ENCODE measurements at regions not wholly inside any gene's neighbourhood (a gene's known extent, or its start where the extent isn't known, plus 50 kb on each side); places are given as distances from the start of the nearest gene placed in this dataset.

- FAIRE-seq (no peak), DNase-seq (ENCODE audit: insufficient read length, low spot score) (no peak)
Observed at GRCh38 chr6:142676647-142677192, 268.3 kb downstream of the HIVEP2 start.

GRCh38 chr6:142679907-142680700 is 264.9 kb downstream of the HIVEP2 start:
- FAIRE-seq (no peak), DNase-seq (ENCODE audit: insufficient read length, low spot score) (no peak)

GRCh38 chr6:142681099-142681498 is 263.9 kb downstream of the HIVEP2 start:
- DNase-seq (ENCODE audit: insufficient read length, low spot score) (no peak), FAIRE-seq (no peak)

- FAIRE-seq (no peak), DNase-seq (ENCODE audit: insufficient read length, low spot score) (no peak)
Observed at GRCh38 chr6:142682985-142683384, 262.0 kb downstream of the HIVEP2 start.

GRCh38 chr6:142683714-142684141 is 261.2 kb downstream of the HIVEP2 start:
- DNase-seq (ENCODE audit: insufficient read length, low spot score) (no peak), FAIRE-seq (no peak)

- DNase-seq (ENCODE audit: insufficient read length, low spot score), result no peak
Observed at GRCh38 chr6:142684371-142684770, 260.6 kb downstream of the HIVEP2 start.

GRCh38 chr6:142685852-142686506 is 259.0 kb downstream of the HIVEP2 start:
- no peak for FAIRE-seq
- DNase-seq (ENCODE audit: insufficient read length, low spot score), result no peak

More at GRCh38 chr6:142684371-142684770, 260.6 kb downstream of the HIVEP2 start:
- no peak for FAIRE-seq

- no peak for FAIRE-seq
- no peak for DNase-seq (ENCODE audit: insufficient read length, low spot score)
Observed at GRCh38 chr6:142686507-142686887, 258.5 kb downstream of the HIVEP2 start.

- FAIRE-seq (peak; percentile 89), DNase-seq (ENCODE audit: insufficient read length, low spot score) (peak; percentile 13)
Observed at GRCh38 chr6:142692942-142693341, 252.0 kb downstream of the HIVEP2 start.

- FAIRE-seq (no peak), DNase-seq (ENCODE audit: insufficient read length, low spot score) (no peak)
Observed at GRCh38 chr6:142693441-142693840, 251.5 kb downstream of the HIVEP2 start.

GRCh38 chr6:142694054-142694453 is 250.9 kb downstream of the HIVEP2 start:
- FAIRE-seq, result no peak
- no peak for DNase-seq (ENCODE audit: insufficient read length, low spot score)

GRCh38 chr6:142695016-142695415 is 250.0 kb downstream of the HIVEP2 start:
- no peak for DNase-seq (ENCODE audit: insufficient read length, low spot score)
- no peak for FAIRE-seq

GRCh38 chr6:142696123-142697000 is 248.6 kb downstream of the HIVEP2 start:
- no peak for DNase-seq (ENCODE audit: insufficient read length, low spot score)
- no peak for FAIRE-seq

GRCh38 chr6:142697001-142697335 is 248.0 kb downstream of the HIVEP2 start:
- FAIRE-seq (no peak), DNase-seq (ENCODE audit: insufficient read length, low spot score) (no peak)

- FAIRE-seq (no peak), DNase-seq (ENCODE audit: insufficient read length, low spot score) (no peak)
Observed at GRCh38 chr6:142697922-142698321, 247.1 kb downstream of the HIVEP2 start.

GRCh38 chr6:142698751-142699150 is 246.2 kb downstream of the HIVEP2 start:
- DNase-seq (ENCODE audit: insufficient read length, low spot score) (no peak), FAIRE-seq (no peak)

GRCh38 chr6:142699391-142699790 is 245.6 kb downstream of the HIVEP2 start:
- FAIRE-seq (no peak), DNase-seq (ENCODE audit: insufficient read length, low spot score) (no peak)

- FAIRE-seq (peak; percentile 71), DNase-seq (ENCODE audit: insufficient read length, low spot score) (no peak)
Observed at GRCh38 chr6:142700032-142700431, 244.9 kb downstream of the HIVEP2 start.

GRCh38 chr6:142700671-142701312 is 244.2 kb downstream of the HIVEP2 start:
- FAIRE-seq, result no peak
- no peak for DNase-seq (ENCODE audit: insufficient read length, low spot score)
